Kidney epithelial cell (primary cell): ENCODE measurements at regions not wholly inside any gene's neighbourhood (a gene's known extent, or its start where the extent isn't known, plus 50 kb on each side); places are given as distances from the start of the nearest gene placed in this dataset.

ENCODE experiments used
- DNase-seq: peaks from one replicate; pipeline ENCODE4 v3.0.0-alpha.2; 2010; ENCODE audit warnings: low read depth
- H3K27me3 ChIP-seq: 2 replicates; pipeline ENCODE4 v1.6.0; 2011; ENCODE audit warnings: low read length; ENCODE audit not compliant: control insufficient read depth, insufficient read depth
- H3K36me3 ChIP-seq: 2 replicates; pipeline ENCODE4 v1.5.1; 2011; ENCODE audit warnings: low read length; ENCODE audit not compliant: control insufficient read depth, insufficient read depth
- H3K4me3 ChIP-seq: 2 replicates; pipeline ENCODE4 v1.5.1; 2011; ENCODE audit warnings: low read depth, mild to moderate bottlenecking, control low read depth, low read length
- TF ChIP-seq, protein P1 (sequence below): IDR thresholded peaks from 2 replicates; pipeline ENCODE4 v1.5.1; 2011; ENCODE audit warnings: mild to moderate bottlenecking, moderate library complexity, low read length, control low read depth, inconsistent platforms; ENCODE audit not compliant: insufficient read depth, poor library complexity, severe bottlenecking

- DNase-seq = no peak
- TF ChIP-seq, protein P1, sequence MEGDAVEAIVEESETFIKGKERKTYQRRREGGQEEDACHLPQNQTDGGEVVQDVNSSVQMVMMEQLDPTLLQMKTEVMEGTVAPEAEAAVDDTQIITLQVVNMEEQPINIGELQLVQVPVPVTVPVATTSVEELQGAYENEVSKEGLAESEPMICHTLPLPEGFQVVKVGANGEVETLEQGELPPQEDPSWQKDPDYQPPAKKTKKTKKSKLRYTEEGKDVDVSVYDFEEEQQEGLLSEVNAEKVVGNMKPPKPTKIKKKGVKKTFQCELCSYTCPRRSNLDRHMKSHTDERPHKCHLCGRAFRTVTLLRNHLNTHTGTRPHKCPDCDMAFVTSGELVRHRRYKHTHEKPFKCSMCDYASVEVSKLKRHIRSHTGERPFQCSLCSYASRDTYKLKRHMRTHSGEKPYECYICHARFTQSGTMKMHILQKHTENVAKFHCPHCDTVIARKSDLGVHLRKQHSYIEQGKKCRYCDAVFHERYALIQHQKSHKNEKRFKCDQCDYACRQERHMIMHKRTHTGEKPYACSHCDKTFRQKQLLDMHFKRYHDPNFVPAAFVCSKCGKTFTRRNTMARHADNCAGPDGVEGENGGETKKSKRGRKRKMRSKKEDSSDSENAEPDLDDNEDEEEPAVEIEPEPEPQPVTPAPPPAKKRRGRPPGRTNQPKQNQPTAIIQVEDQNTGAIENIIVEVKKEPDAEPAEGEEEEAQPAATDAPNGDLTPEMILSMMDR = no peak
- Histone ChIP-seq H3K36me3 (no peaks in the 10 kb centered on the region), H3K4me3 (no peak overlapping the region), H3K27me3 (peaks cover 2% of the 10 kb centered on the region)
Measured at GRCh38 chr18:10009321-10010144, 95.7 kb downstream of the VAPA start.

DNA sequence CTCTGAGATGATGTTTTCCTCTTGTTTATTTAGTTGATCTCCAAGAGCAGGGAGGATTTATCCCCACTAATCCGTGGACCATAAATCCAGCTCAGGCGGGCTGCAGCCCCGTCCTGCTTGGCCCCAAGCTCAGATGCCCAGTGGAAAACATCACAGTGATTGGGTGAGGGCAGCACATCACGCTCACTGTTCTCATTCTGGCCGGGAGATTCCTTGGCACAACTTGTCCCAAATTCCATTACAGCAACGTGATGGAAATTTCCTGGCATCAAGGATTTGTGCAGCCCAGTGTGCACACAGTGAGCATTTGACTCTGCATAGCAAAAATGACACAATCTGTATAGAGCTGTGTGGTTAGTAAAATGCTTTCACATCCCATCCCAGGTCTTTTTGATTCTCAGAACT lies 96.8 kb downstream of the VAPA start:
- H3K27me3 ChIP-seq = peaks cover 2% of the 10 kb centered on the region
- peak; percentile 38 for DNase-seq
- H3K36me3 ChIP-seq = no peaks in the 10 kb centered on the region
- TF ChIP-seq, protein P1 = no peak
- no peak overlapping the region for H3K4me3 ChIP-seq

GRCh38 chr18:10011061-10011460 lies 97.2 kb downstream of the VAPA start:
- Histone ChIP-seq H3K27me3 (peaks cover 2% of the 10 kb centered on the region), H3K36me3 (no peaks in the 10 kb centered on the region), H3K4me3 (no peak overlapping the region)
- TF ChIP-seq, protein P1 = no peak
- no peak for DNase-seq

- no peak for DNase-seq
- TF ChIP-seq, protein P1 = no peak
- Histone ChIP-seq H3K36me3 (no peaks in the 10 kb centered on the region), H3K27me3 (peaks cover 2% of the 10 kb centered on the region), H3K4me3 (no peak overlapping the region)
Measured at GRCh38 chr18:10011751-10012150, 97.9 kb downstream of the VAPA start.

DNA sequence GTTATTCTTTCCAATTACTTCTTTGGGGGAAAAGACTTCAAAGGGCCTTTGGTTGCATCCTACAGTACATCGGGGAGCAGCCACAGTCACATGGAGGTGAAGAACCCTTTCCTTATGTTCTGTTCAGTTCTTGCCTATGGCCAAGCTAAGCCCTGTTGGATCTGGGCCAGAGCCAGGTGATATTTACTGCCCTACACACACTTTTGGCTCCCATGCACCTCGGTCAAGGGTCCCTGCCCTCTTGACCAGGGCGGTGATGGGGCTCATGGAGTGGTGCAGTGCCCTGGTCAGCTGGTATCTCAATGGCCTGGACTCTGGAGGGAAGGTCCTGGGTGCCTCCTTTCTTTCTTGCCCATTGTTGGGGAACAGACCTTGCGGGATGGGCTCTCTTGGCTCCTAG lies 98.7 kb downstream of the VAPA start:
- no peak for DNase-seq
- TF ChIP-seq, protein P1 = no peak

More for the DNA sequence above, 98.7 kb downstream of the VAPA start:
- H3K27me3 ChIP-seq = peaks cover 2% of the 10 kb centered on the region
- H3K36me3 ChIP-seq = no peaks in the 10 kb centered on the region
- H3K4me3 ChIP-seq = no peak overlapping the region
